Testis (tissue), 2 donors: ENCODE measurements at regions not wholly inside any gene's neighbourhood (a gene's known extent, or its start where the extent isn't known, plus 50 kb on each side); places are given as distances from the start of the nearest gene placed in this dataset.

Experiments used
- POLR2A ChIP-seq: fragments of 450-650 bp; IDR thresholded peaks from one replicate; pipeline ENCODE4 v1.6.1; 2017; ENCODE audit warnings: antibody characterized with exemption, mild to moderate bottlenecking, moderate library complexity
- TF ChIP-seq, protein P1 (sequence below), 3 experiments: fragments of 450-650 bp in 2 of 3; fragments of 200-600 bp in 1 of 3; sonication (generic) in 1 of 3; IDR thresholded peaks; one replicate each; pipeline ENCODE4 v1.5.1; 2016 to 2019; ENCODE audit warnings: antibody characterized with exemption in 3 of 3, mild to moderate bottlenecking in 2 of 3, moderate library complexity in 1 of 3

DNA sequence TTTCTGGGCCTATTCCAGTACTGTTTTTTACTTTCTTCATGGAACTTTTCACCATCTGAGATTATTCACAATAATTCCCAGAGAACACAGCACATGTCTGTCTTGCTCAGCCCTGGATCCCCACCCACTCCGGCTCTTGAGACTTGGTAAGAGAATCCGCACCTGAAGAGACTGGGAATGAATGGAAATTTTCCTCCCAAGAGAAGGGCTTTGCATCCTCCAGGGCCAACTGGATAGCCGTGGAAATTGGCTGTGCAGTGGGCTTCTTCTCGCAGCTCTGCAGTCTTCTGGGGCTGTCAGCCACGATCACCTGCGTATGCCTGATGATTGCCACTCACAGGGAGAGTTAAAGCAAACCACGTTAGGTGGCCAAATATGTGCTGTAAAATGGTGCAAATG lies 159.1 kb downstream of the THBS2 start:
- TF ChIP-seq, protein P1, sequence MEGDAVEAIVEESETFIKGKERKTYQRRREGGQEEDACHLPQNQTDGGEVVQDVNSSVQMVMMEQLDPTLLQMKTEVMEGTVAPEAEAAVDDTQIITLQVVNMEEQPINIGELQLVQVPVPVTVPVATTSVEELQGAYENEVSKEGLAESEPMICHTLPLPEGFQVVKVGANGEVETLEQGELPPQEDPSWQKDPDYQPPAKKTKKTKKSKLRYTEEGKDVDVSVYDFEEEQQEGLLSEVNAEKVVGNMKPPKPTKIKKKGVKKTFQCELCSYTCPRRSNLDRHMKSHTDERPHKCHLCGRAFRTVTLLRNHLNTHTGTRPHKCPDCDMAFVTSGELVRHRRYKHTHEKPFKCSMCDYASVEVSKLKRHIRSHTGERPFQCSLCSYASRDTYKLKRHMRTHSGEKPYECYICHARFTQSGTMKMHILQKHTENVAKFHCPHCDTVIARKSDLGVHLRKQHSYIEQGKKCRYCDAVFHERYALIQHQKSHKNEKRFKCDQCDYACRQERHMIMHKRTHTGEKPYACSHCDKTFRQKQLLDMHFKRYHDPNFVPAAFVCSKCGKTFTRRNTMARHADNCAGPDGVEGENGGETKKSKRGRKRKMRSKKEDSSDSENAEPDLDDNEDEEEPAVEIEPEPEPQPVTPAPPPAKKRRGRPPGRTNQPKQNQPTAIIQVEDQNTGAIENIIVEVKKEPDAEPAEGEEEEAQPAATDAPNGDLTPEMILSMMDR (IDR thresholded peaks at IDR 0.05) = no peak
- TF ChIP-seq POLR2A = no peak
